IPS DF 19.7 (cell line): ENCODE measurements at regions not wholly inside any gene's neighbourhood (a gene's known extent, or its start where the extent isn't known, plus 50 kb on each side); places are given as distances from the start of the nearest gene placed in this dataset.
"Not testable (repeated sequence)": the region's sequence is repeated elsewhere in the genome, so short reads cannot be mapped to it uniquely, and the experiment has no call there.

Source experiments
- DNase-seq: peaks from one replicate; pipeline ENCODE4 v3.0.0-alpha.2; 2013; ENCODE audit warnings: low read depth, low spot score

- DNase-seq, result no peak
Observed at GRCh38 chr2:120531863-120532600, 186.1 kb downstream of the INHBB start.

- no peak for DNase-seq
Observed at GRCh38 chr2:120533625-120534024, 187.7 kb downstream of the INHBB start.

- DNase-seq, result no peak
Observed at GRCh38 chr2:120534457-120534856, 188.5 kb downstream of the INHBB start.

- DNase-seq, result no peak
Observed at GRCh38 chr2:120535081-120535480, 189.1 kb downstream of the INHBB start.

- no peak for DNase-seq
Observed at GRCh38 chr2:120536141-120536540, 190.2 kb downstream of the INHBB start.

DNA sequence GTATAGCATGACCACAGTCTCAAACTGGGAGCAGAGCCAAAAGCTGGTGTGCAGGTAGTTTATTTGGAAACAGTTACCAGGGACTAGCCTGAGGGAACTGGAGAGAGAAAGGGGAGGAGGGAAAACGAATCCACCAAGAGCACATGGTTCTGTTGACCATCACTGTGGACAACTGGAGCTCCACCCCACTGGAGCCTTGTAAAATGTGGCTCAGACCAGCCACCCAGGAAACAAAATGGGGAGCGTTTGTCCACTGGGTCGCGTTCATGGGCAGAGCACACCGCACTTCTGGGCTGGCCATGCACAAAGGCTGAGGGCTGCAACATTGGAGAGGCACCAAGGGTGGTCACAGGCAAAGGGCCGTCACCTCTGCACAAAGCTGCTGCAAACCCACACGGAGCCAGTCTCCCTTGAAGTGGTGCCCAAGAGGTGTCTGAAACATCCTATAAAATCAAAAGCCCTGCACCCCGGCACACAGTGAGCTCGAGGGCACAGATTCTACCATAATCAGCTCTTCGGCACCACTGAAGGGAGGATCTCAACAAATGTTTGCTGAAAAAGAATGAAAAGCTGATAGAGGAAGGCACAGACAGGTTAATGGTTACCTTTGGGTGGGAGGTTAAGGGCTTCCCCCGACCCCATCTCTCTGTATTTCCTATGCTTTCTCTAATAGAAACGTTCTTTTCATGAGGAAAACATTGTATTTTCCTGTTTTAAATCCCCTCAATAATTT, 192.9 kb downstream of the INHBB start:
- no peak for DNase-seq

GRCh38 chr2:120539424-120539936, 193.5 kb downstream of the INHBB start:
- DNase-seq, result no peak

GRCh38 chr2:120539937-120540718, 194.2 kb downstream of the INHBB start:
- DNase-seq, result no peak

GRCh38 chr2:120540719-120541552, 194.7 kb upstream of the GLI2 start:
- no peak for DNase-seq

- no peak for DNase-seq
Observed at GRCh38 chr2:120541553-120541932, 194.1 kb upstream of the GLI2 start.

DNA sequence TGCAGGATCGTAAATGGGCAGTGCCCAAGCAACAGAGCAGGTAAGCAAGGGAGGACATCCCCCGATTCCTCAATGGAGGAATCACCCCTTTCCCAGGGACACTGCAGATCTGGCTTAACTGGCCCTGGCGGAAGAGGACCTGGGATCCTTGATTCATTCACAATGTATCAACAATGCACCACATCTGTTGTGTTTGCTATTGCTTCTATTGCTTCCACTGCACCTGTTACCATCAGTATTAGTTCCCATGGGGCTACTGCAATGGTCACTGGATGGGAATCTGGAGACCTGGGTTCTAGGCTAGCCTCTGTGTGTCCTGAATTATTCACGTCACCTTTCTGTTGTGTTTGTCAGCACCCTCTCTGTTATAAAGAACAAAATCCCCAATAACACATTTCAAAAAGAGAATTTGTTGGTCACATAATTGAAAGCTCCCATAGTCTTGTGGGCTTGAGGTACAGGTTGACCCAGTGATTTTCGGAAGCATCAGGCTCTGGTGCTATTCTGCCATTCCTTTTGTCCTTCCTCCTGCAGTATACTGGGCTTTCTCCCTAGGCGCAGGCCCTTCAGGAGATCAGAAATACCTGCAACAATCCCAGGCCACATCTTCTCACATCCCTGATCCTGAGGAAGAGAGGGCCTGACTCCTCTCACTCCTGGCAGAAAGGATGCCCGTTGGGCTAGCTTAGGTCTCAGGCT, 193.5 kb upstream of the GLI2 start:
- no peak for DNase-seq

DNA sequence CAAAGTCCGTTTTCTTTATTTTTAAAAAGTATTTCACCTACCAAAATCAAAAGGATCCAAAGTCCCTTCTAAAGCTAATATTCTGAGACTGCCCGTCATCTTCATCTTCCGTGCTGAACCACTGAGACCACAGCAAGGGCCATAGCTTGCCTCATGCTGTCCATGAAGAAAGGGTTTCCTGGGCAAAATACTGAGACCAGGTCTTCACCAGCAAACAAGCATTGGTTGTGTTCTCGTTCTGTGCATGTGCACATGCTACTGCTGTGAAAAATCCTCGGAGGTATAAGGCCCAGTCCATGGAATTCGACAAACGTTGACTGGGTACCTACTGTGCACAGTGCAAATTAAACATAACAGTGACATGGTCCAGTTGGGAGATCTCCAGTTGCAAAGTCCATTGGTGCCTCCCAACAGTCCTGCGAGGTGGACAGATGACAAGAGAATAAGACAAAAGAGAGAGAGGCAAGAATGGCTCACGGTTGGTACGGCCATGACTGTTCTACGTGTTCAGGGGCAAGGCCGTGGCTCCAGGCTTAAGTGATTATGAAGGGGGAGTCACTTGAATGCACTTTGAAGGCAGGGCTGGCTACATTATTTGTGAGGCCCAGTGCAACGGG, 192.6 kb upstream of the GLI2 start:
- DNase-seq, result no peak

GRCh38 chr2:120543899-120544298, 191.8 kb upstream of the GLI2 start:
- no peak for DNase-seq

DNA sequence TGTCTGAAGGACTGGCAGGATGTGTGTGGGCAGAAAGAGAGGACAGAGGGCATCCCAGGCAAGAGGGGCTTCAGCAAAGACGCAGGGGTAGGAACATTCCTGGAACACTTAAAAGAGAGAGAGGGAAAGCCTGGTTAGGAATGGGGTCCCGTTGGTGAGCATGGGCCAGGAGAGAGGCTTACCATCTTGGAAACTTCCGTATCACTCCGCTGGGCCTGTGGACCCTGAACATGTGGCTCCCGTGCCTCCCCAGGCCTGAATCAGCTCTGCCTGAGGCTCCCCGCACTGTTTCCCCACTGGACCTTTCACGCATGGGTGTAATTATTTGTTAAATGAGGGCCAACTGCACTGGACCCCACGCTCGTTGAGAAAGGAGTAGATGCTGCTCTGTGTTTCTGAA, 191.1 kb upstream of the GLI2 start:
- no peak for DNase-seq

- DNase-seq, result not testable (repeated sequence)
Observed at GRCh38 chr2:120545007-120545406, 190.7 kb upstream of the GLI2 start.

- DNase-seq, result no peak
Observed at GRCh38 chr2:120545521-120546047, 190.1 kb upstream of the GLI2 start.

DNA sequence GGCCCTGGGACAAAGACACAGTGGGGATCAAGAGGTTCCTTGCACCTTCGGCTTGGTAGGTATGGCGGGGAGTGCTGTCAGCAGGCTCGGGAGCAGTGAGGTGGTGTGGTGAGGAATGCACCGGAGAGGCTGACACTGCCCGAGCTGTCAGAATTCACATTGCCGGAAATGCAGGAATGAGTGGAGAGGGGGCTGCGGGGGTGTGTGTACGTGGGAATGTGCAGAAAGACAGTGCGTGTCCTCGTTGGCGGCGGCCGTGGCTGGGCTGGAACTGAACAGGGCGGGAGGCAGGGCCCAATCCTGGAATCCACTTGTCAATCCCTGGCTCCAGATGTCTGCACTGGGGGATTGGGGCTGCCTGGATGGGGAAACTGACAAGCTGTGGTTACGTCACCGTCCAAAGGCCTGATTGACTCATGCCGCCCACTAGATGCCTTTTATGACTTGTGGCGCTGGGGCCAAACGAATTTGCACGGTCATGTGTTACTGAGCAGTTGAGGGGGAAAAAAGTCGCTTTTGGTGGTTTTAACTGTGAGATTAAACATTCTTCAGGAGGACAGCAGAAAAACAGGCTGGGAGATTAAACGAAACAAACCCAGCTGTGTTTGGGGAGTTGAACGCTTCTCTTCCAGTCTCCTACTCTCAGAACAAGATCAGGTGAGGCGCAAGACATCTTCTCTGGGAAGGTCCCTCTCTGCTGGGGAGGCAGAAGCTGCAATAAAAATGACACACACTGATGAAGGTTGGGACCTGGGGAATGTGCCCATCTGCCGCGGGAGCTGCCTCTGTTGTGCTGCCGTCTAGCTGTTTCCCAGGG, 189.4 kb upstream of the GLI2 start:
- DNase-seq, result no peak

DNA sequence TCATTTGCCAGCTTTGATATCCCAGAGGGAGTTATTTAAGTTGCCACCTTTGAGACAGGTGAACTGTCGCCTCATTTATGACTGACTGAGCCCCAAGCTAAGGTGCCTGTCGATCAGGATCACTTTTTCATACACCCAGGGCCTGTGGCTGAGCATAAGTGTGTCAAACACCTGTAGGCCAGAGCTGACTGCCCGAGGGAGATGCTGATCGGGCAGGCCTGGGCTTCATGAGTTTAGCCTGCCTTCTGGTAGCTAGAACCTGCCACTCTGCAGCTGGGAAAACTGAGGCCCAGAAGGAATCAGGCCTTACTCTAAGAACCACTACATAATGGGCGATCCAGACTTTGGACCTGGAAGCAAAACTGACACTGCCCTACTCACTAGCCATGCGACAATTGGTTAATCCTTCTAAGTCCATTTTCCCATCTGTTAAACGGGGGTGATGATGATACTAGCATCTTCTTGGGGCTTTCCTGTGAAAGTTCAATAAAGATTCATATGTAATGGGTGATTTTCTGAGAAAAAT, 188.7 kb upstream of the GLI2 start:
- DNase-seq, result no peak

DNA sequence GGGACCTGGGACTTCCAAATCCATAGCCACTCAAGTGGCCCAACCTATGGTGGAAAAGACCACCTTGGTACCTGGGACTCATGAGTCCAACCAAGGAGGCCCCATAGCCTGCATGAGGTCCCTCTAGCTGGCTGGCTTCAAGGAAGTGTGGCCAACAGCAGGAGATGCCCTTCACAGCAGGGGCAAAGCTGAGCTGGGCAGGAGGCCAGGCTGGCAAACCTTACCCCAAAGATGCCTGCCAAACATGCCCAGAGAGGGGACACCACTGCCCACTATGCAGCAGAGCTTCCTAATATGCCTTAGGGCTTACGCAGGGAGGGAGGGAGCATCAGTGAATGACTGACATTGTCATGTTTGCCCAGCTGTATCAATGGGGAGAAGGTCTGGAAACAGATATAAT, 188.0 kb upstream of the GLI2 start:
- no peak for DNase-seq
